RCC 7860 (cell line): ENCODE measurements at regions not wholly inside any gene's neighbourhood (a gene's known extent, or its start where the extent isn't known, plus 50 kb on each side); places are given as distances from the start of the nearest gene placed in this dataset.

Experiments
- DNase-seq: peaks from one replicate; pipeline ENCODE4 v3.0.0-alpha.2; 2015; ENCODE audit warnings: low spot score
- FAIRE-seq: peaks from 2 replicates; lab custom pipeline; 2012; peaks lifted over from hg19 to GRCh38; lab: Jason Lieb, UNC

DNA sequence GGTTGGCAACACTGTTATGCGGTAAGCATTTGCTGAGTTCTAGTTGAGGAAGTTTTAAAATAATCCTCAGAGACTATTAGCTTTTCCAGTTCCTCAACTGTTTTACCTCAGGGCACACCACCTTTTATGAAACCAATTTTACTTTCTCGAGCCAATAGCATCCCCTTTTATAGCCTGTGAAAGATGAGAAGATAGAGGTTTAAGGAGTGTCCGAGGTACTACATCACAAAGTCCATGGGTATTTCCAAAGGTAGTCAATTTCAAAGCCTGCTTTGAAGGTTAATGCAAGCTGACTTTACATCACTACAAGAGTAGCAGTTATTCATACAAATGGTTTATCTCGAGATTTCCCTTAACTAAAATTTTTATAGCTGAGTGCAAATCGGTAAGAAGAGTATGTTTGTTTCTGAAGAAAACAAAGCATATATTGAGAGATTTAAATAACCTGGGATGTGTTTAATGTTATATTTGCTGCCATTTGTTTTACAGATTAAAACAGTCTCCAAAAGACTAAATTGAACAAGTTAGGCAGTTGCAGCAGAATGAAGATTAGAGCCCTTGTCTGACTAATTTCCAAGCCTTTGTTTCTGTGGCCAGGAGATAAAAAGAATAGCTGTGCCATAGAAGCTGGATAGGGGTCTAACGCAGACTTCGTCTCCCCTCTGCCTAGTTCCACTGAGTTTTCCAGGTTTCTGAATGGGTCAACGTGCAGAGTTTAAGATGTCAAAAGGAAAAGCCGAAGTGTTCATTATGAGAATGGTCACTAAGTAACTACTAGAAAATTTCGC lies 74.7 kb upstream of the TRPC4 start:
- DNase-seq (no peak), FAIRE-seq (no peak)

DNA sequence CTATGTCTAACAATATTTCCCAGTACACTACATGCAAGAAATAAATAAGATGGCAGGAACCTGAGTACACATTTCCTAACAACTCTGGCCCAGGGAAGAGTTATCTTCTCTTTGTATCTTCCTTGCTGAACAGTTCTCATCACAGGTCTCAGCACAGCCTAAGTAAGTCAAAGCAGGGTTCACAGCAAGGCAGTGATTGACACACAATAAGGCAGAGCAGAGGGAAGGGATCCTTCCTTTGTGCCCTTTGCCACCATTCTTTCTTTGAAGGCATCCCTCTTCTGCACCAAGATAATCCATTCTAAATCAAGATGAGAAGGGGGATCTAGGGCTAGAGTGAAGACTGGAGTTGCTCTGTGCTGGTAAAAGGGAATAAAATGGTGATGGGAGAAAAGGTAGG lies 73.4 kb upstream of the TRPC4 start:
- DNase-seq (no peak), FAIRE-seq (no peak)

DNA sequence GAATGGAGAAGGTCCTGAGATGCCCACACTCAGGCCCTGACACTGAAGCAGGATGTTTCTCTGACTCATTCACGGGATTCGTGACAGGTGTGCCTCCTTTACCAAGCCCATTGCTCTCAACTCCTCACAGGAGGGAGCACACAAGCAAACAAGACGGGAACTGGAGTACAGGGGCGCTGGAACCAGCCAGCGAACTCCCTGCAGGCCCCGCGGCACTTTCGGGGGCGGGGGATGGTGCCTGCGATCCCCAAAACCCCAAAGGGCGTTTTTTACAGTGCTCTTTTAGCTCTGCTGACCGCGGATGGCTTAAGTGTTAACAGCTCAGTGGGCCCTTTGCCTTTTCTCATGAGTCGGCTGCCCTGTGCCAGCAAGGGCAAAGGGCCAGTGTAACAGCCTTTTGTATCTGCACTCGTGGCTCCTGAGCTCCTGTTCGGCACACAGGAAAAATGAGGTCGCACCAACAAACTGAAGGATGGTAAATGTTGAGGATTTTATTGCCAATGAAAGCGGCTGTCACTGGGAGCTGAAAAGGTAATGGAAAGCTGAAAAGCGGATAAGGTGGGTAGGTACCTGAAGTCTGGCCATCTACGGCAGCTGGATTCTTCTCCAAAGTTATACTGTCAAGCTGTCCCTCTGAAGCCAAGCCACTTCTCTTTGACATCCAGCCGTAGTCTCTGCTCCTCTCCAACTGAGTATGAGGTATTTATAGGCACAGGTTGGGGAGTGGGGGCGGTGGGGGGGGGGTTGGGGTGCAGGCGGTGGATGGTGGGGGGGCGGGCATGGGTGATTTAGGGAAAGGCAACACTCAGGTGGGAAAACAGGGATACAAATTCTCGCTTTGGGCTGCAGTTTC lies 65.0 kb upstream of the TRPC4 start:
- FAIRE-seq (no peak), DNase-seq (no peak)

DNA sequence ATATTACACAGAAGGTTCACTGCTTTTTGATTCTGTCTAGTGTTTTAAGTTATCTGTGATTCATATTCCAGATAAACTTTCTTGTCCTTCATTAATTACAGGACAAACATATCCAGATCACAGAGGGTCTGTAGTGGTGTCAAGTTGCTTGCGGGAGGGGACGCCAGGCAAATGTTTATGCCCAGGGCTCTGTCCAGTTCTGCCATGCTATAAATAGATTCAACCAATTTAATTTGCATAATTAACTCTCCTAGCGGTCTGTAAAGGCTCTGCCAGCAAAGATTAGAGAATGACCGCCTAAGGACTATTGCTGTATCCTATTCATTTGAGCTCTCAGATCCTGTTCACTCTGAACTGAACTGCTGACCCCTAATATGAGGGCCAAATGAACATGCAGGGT lies 59.7 kb upstream of the TRPC4 start:
- DNase-seq (no peak), FAIRE-seq (no peak)

DNA sequence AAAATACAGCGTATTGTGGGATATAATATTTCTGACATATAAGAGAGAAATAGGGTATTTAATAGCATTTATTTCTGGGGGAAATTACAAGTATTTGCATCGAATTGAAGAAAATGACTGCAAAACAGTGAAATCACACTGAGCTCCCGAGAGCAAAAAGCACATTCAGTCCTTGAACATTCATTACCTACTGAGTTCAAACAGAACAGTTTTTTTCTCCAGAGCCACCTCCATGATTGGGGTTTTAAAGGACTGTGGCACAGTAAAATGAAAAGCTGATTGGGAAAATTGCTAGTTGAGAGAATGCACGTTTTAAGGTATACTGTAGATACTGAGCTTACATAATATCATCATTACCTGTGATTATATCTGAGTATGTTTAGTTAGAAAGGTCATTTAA lies 58.0 kb upstream of the TRPC4 start:
- FAIRE-seq = no peak
- DNase-seq = no peak

DNA sequence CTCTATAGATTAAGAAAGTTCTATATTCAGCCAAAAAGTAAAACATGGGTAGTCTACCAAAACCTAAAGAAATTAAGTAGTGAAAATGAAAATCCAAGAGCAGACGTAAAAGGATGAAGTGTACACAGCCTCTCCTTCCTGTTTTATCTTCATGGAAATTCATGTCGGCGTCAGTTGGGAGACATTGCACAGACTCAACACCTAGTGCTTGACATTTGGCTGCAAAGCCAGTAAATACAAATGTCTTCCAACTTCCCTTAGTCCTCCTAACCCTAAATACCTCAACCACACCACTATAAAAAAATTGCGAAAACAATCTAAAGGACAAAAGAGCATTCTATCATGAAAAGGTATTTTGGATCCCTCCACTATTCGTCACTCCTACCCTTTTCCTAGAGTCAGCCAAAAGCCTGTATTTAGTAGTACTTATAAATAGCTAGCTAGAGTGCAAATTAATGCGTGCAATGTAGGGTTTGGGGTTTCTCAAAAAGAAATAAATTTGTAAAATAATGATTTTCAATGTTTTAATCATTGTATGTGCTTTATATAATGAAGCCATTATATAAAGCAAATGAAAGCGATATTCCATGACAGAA lies 56.4 kb upstream of the TRPC4 start:
- DNase-seq (no peak), FAIRE-seq (no peak)

DNA sequence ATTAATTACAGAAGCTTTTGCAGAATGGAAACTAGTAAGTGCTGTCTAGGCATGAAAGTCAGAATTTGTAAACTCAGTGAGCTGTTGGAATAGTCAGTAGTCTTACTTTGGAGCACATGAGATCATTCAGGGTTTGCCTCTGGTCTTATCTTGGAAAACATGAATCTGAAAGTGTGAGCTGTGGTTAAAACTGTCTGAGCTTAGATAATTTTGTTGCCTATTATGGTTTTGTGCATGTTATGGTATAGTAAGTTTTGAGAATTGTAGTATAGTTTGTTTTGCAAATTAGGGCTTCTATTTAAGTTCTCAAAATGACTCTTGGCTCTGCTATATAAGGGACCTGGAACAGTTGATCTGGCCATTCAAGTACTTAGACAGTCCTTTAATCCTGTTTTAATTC lies 53.7 kb upstream of the TRPC4 start:
- FAIRE-seq (no peak), DNase-seq (no peak)

DNA sequence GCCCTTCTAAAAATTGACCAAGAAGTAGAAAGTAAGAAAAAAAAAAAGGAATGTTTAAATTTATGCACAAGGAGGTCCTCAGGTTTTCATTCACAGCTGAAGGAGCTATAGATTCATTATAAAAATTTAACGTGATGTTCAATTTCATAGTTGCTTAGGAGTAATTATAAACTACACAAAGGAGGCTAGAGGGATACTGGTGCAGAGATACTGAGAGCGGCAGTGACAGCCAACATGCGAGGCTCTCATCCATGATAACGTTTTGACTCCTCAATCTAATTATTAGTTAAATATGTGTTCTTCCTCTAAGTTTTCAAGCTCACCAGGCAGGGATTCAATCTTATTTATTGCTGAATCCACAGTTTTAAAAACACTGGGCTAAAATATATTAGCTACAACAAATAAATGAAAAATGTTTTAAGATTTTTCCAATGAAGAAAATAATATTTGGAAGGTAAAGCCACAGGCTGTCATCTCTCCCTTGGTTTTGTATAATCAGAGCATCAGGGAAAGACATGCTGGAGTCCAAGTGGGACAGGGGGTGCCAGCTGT lies 49.8 kb upstream of the TRPC4 start:
- no peak for DNase-seq
- no peak for FAIRE-seq
